ENCODE measurements at regions not wholly inside any gene's neighbourhood (a gene's known extent, or its start where the extent isn't known, plus 50 kb on each side); places are given as distances from the start of the nearest gene placed in this dataset.

GRCh38 chr14:28877923-28878322 lies 111.3 kb downstream of the FOXG1 start:
- Mint-ChIP-seq H3K9me3 (no peaks in the 10 kb centered on the region), H3K27me3 (ENCODE audit: low read depth) (no peaks in the 10 kb centered on the region), H3K4me1 (peaks cover 7% of the 10 kb centered on the region), H3K27ac (no peak overlapping the region), H3K36me3 (no peaks in the 10 kb centered on the region), H3K4me3 (no peak overlapping the region)
- CTCF ChIA-PET = interaction anchor here (1.2 kb wide), 1 partner anchor 112 kb away, joined by 6 read pairs; the partner anchor contains the start of gene FOXG1
- POLR2A ChIA-PET = no interaction called here
- ATAC-seq = no peak
- no peak for DNase-seq (ENCODE audit: low spot score)
- TF ChIP-seq STAT6 (CRISPR knock-in tag; conservative IDR thresholded peaks at IDR 0.05; ENCODE audit: low read depth) = no peak
- TF ChIP-seq NFE2L1 (CRISPR knock-in tag; IDR thresholded peaks at IDR 0.05) = no peak
- TF ChIP-seq TCF7 (CRISPR knock-in tag; IDR thresholded peaks at IDR 0.05; ENCODE audit: low read depth) = no peak
- no peak for TF ChIP-seq ZNF219 (CRISPR knock-in tag; IDR thresholded peaks at IDR 0.05; ENCODE audit: borderline replicate concordance)

- ChIA-PET POLR2A (no interaction called here), CTCF (no interaction called here)
- Mint-ChIP-seq H3K27me3 (ENCODE audit: low read depth) (no peaks in the 10 kb centered on the region), H3K4me3 (no peak overlapping the region), H3K36me3 (no peaks in the 10 kb centered on the region), H3K27ac (no peak overlapping the region), H3K4me1 (peaks cover 7% of the 10 kb centered on the region), H3K9me3 (no peaks in the 10 kb centered on the region)
- no peak for DNase-seq (ENCODE audit: low spot score)
- TF ChIP-seq STAT6 (CRISPR knock-in tag; conservative IDR thresholded peaks at IDR 0.05; ENCODE audit: low read depth) (no peak), ZNF317 (CRISPR knock-in tag; IDR thresholded peaks at IDR 0.05; ENCODE audit: borderline replicate concordance, low read depth) (no peak), CREM (CRISPR knock-in tag; IDR thresholded peaks at IDR 0.05) (no peak), ZBTB43 (CRISPR knock-in tag; IDR thresholded peaks at IDR 0.05) (no peak), E2F4 (CRISPR knock-in tag; IDR thresholded peaks at IDR 0.05; ENCODE audit: borderline replicate concordance, low read depth) (no peak), ATF2 (CRISPR knock-in tag; IDR thresholded peaks at IDR 0.05; ENCODE audit: borderline replicate concordance, low read depth) (no peak), CTCF (IDR thresholded peaks at IDR 0.05) (no peak)
- no peak for ATAC-seq
These were observed 113.0 kb downstream of the FOXG1 start for GRCh38 chr14:28879573-28879996.

Data from WTC11 (cell line).